C4-2B (cell line): ENCODE measurements at regions not wholly inside any gene's neighbourhood (a gene's known extent, or its start where the extent isn't known, plus 50 kb on each side); places are given as distances from the start of the nearest gene placed in this dataset.

Source experiments
- H3K27ac ChIP-seq: fragments of 450-650 bp; 2 replicates; pipeline ENCODE4 v1.5.1; 2017
- ZFX ChIP-seq: fragments of 450-650 bp; IDR thresholded peaks from 2 replicates; pipeline ENCODE4 v1.6.1; 2017
- TF ChIP-seq, protein P1 (sequence below): fragments of 450-650 bp; conservative IDR thresholded peaks from 2 replicates; pipeline ENCODE4 v1.5.1; 2017; ENCODE audit warnings: mild to moderate bottlenecking

DNA sequence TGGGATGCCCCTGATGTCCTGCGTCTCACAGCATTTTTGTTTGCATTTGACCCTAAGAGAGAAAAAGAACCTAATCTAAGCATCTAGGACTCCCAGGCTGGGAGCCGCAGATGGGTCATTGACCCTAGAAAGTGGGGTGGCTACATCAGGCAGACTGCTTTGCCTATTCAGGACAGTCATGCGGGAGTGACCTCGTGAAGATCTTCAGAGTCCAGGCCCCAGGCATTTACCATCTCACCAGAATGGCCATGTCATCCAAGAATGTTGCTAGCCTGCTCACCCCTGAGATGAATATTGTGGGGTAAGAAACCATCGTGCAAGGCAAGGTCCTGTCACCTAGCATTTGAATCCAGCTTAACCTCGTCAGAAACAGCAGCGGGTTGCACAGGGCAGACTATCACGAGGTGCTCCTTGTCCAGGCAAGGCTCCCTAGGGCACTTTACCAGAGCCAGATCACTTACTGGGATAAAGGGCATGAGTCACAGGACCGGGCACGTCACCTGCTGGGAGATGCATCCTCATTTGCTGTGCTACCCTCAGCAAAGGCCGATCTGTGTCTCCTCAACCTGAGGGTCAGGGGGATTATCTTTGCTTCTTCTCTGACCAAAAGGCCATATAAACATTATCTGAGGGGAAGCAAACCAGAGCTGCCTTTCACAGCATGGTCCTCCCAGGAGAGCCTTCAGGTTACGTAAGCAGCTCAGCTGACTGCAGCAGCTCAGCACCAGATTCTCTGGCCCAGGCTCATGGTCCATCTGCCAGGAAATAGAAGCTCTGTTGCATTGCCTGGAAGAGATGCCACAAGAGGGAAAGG, 162.3 kb downstream of the ACKR3 start:
- H3K27ac ChIP-seq, result no peak overlapping the region
- TF ChIP-seq ZFX, result no peak
- TF ChIP-seq, protein P1, sequence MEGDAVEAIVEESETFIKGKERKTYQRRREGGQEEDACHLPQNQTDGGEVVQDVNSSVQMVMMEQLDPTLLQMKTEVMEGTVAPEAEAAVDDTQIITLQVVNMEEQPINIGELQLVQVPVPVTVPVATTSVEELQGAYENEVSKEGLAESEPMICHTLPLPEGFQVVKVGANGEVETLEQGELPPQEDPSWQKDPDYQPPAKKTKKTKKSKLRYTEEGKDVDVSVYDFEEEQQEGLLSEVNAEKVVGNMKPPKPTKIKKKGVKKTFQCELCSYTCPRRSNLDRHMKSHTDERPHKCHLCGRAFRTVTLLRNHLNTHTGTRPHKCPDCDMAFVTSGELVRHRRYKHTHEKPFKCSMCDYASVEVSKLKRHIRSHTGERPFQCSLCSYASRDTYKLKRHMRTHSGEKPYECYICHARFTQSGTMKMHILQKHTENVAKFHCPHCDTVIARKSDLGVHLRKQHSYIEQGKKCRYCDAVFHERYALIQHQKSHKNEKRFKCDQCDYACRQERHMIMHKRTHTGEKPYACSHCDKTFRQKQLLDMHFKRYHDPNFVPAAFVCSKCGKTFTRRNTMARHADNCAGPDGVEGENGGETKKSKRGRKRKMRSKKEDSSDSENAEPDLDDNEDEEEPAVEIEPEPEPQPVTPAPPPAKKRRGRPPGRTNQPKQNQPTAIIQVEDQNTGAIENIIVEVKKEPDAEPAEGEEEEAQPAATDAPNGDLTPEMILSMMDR, result no peak

DNA sequence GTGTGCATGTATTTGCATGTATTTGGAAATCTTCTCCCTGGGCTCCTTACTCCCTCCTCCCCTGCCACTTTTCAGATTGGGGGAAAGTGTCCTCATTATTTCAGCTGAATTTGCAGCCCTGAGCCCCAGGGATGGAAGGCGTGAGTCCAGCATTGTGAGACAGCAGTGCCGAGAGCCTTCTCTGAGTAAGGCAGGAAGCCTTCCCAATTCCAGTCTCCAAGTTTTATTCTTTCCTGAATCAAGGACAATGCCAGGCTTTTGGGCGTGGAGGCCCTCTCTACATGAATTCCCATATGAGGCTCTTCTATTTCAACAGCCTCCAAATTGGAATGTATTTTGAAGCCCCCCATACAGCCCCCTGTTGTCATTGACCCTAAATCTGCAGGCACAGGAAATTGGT, 163.5 kb downstream of the ACKR3 start:
- TF ChIP-seq, protein P1, result no peak
- TF ChIP-seq ZFX, result no peak
- H3K27ac ChIP-seq, result no peak overlapping the region

DNA sequence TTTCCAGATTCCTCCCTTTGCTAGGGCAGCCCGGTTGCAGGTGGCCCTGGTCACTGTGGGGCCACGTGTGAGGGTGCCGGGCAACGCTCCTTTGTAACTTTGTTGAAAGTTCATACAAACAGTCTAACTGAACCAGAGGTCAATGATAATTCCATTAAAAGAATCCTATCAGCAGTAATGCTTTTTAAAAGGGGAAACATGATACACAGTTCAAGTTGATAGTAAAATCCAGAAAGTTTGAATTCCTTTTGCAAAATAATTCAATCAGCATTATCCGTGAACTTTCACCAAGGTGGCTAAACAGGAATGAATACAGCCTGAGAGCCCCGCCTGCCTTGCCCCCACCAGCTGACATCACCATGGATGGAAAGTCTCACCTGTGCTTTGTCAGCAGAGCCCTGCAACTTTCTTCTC, 166.2 kb downstream of the ACKR3 start:
- TF ChIP-seq, protein P1, result no peak
- no peak for TF ChIP-seq ZFX
- H3K27ac ChIP-seq, result no peak overlapping the region

DNA sequence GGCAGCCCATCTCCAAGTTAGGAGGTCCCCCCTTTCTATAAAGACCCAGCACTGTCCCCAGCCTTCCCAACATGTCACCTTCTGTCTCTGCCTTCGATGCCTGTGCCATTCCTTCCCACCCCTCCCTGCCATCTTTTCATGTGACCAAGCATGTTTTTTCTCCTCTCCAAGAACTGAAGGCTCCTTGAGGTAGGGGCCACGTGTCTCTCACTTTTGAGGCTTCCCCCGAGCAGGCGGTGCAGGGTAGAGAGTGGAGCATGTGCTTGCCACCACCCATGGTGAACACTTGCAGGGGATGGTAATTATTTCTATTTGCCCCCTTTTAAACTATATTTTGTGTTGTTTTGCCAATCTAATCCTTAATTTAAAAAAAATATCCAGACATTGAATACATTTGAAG, 168.4 kb downstream of the ACKR3 start:
- no peak for TF ChIP-seq ZFX
- TF ChIP-seq, protein P1, result no peak
- H3K27ac ChIP-seq, result no peak overlapping the region

DNA sequence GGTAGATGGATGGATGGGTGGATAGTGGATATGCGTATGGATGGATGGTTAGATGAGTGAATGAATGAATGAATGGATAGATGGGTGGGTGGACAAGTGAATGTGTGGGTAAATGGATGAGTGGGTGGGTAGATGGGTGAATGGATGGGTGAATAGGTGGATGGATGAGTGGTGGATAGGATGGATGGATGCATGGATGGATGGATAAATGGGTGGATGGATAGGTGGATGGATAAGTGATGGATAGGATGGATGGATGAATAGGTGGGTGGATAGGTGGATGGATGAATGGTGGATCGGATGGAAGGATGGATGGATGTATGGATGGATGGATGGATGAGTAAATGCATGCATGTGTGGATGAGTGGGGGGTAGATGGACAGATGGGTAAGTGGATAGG, 169.3 kb downstream of the ACKR3 start:
- TF ChIP-seq, protein P1, result no peak
- no peak for TF ChIP-seq ZFX
- H3K27ac ChIP-seq, result no peak overlapping the region

DNA sequence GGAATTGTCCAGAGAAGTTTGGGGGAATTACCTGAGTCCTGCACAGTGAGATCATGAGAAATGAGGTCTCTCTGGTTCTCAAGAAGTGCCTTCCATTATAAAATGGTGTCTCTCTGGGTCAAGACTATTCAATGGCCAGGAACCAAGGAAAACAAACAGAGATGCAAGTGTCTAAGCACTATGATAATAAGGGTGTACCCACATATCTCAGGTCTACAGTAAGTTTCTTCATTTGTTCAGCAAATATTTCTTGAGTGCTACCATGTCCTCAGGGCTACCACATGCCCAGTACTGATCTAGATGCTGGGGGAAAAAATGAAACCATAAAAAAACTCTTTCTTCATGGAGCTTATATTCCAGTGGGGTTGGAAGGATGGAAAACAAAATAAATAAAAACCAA, 170.0 kb downstream of the ACKR3 start:
- no peak overlapping the region for H3K27ac ChIP-seq
- TF ChIP-seq, protein P1, result no peak
- no peak for TF ChIP-seq ZFX

DNA sequence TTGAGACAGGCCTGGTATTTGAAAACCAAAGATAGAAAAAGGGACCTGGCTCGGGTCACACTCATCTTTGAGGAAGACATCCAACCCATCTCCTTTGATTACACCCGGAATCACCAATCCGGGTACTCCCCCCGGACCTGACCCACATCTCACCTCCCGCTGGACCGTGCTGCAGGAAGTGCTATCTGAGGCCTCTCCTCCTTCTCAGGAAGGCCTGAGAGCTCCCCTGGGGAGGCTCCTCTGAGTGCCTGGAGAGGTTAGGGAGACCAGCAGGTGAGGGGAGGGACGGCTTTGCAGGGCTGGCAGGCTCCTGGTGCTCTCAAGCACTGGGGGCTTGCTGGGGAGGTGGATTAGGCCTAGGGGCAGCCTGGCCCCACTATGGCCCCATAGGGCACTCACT, 170.9 kb downstream of the ACKR3 start:
- TF ChIP-seq, protein P1, result no peak
- no peak for TF ChIP-seq ZFX
- H3K27ac ChIP-seq, result no peak overlapping the region
